ENCODE measurements at regions not wholly inside any gene's neighbourhood (a gene's known extent, or its start where the extent isn't known, plus 50 kb on each side); places are given as distances from the start of the nearest gene placed in this dataset.

DNA sequence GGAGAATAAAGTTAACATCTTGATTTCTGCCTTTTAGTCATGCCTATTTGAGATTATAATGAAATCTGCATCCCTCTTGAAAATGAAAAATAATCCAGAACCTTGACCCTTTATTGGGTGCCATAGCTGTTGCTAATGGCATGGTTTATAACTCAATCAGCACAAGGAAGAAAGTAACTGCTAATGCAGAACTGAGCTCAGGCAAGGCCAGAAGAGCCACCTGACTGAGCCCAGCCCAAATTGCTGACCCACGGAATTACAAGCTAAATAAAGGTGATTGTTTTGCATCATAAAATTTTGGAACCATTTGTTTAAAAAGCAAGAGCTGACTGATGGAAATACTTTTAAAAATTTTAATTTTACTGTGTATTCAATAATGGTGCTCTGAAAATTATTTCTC is 76.4 kb upstream of the TBL1X start:
- TF ChIP-seq, protein P1, sequence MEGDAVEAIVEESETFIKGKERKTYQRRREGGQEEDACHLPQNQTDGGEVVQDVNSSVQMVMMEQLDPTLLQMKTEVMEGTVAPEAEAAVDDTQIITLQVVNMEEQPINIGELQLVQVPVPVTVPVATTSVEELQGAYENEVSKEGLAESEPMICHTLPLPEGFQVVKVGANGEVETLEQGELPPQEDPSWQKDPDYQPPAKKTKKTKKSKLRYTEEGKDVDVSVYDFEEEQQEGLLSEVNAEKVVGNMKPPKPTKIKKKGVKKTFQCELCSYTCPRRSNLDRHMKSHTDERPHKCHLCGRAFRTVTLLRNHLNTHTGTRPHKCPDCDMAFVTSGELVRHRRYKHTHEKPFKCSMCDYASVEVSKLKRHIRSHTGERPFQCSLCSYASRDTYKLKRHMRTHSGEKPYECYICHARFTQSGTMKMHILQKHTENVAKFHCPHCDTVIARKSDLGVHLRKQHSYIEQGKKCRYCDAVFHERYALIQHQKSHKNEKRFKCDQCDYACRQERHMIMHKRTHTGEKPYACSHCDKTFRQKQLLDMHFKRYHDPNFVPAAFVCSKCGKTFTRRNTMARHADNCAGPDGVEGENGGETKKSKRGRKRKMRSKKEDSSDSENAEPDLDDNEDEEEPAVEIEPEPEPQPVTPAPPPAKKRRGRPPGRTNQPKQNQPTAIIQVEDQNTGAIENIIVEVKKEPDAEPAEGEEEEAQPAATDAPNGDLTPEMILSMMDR (IDR thresholded peaks at IDR 0.05; ENCODE audit: poor library complexity, severe bottlenecking) = no peak
- no peak for TF ChIP-seq EP300 (conservative IDR thresholded peaks at IDR 0.05; ENCODE audit: poor library complexity, severe bottlenecking)
- no peak for TF ChIP-seq SMC3 (conservative IDR thresholded peaks at IDR 0.05; ENCODE audit: poor library complexity)
- no peak for TF ChIP-seq EZH2 (IDR thresholded peaks at IDR 0.05; ENCODE audit: borderline replicate concordance, insufficient read depth, low read length, poor library complexity, severe bottlenecking)
- no peak for TF ChIP-seq POLR2AphosphoS5 (IDR thresholded peaks at IDR 0.05)
- TF ChIP-seq MXI1 (conservative IDR thresholded peaks at IDR 0.05; ENCODE audit: poor library complexity, severe bottlenecking) = no peak
